Left cardiac atrium (tissue), 4 donors: ENCODE measurements at regions not wholly inside any gene's neighbourhood (a gene's known extent, or its start where the extent isn't known, plus 50 kb on each side); places are given as distances from the start of the nearest gene placed in this dataset.
"Not testable (repeated sequence)": the region's sequence is repeated elsewhere in the genome, so short reads cannot be mapped to it uniquely, and the experiment has no call there.

Experiments used
- ATAC-seq, 2 donors: fragments of 200-7000 bp; cut with Tn5 transposase; one replicate each; pipeline ENCODE4 v1.9.1; 2020; ENCODE audit warnings: mild to moderate bottlenecking in 2 of 2, moderate library complexity in 2 of 2
- DNase-seq: peaks from one replicate; pipeline ENCODE4 v3.0.0-alpha.2; 2020
- intact Hi-C, 2 donors: fragments of 100-400 bp; cut with DNase I; formaldehyde crosslinking; loops; one replicate each; pipeline versions ENCODE4 v1.14.1 to v1.15.1; 2022 to 2023
- donor health status: DM: no; HTN: yes; CAD: no.
- donor health status: DM: no; HTN: yes; CAD: no; lungs with severe emphysema.
- donor health status: DM: yes; HTN: yes; CAD: no.
- donor health status: Dilated cardiomyopathy.

DNA sequence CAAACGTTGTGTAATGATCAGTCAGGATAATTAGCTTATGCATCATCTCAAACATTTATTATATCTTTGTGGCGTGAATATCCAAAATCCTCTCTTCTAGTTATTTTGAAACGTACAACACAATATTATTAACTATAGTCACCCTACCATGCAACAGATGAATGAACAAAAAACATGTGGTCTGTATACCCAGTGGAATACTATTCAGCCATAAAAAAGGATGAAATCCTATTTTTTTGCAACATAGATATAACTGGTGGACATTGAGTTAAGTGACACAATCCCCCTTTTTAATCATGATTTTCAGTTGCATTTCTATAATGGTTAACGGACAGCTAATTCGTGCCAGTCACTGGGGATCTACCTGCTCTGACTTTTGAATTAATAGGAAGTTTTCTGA is 145.6 kb downstream of the SOX1 start:
- no peak for ATAC-seq
- intact Hi-C loops = no loop called here
- DNase-seq = no peak

DNA sequence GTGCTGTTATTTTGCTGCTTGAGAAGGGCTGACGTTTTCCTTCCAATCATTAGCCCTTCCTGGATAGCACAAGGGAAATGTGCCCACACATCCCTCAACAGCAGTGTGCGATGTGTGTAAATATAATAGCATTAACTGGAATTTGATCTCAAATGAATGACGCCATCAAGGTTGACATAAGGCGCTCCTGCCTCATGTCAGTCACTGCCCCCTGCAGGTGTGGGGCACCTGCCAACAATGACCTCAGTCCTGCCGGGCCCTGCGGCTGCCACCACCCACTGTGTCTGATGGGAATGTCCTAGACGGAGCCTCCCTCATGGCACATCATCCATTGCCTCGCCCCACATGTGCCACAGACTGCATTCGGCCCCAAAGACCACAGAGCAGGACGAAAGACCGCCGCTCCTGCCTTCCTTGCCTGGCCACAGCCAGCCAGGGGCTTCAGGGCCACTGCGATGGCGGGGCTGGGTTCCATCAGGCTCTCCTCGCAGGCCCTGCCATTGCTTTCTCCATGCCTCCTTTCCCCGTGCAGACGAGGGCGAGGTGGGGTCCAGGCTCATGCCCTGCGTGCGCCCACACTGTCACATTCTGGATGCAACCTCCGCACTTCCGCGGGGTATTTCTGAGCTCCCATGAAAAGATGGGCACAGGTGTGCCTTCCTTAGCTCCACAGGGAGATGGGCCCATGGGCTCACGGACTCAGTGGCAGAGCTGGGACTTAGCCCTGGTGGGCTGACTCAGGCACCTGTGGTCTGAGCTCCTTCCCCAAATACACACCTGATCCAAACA is 146.7 kb downstream of the SOX1 start:
- intact Hi-C loops = no loop called here
- no peak for ATAC-seq

DNA sequence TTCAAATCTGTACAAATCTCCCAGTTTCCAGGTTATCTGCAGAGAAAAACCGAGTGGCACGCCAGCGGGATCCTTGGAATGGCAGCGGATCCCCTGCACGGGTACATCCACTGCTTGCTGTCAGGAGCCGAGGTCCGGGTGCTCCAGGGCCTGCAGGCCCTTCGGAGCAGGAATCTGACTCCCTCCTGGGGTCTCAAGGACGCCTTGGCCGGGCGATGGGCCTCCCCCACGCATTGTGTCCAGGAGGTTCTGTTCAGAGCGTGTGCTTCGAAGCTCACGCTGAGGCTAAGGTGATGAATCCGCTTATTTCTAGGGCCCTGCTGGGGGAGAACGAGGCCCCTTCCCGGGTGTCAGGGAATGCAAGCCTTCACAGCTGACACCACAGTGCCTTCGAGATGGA is 148.9 kb downstream of the SOX1 start:
- no peak for ATAC-seq
- intact Hi-C loops = no loop called here

More for the DNA sequence above, 146.7 kb downstream of the SOX1 start:
- DNase-seq = no peak

DNA sequence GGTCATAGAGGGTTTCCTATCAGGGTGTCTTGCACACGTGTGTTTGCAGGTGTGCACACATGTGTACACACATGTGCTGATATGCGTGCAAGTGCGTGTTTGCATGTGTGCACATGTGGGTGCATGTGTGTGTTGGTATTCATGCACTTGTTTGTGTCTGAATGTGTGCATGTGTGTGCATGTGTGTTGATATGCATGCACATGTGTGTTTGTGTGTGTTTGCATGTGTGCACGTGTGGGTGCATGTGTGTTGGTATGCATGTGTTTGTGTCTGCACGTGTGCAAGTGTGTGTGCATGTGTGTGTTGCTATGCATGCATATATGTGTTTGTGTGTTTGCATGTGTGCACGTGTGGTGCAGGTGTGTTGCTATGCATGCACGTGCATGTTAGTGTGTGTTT is 150.5 kb downstream of the SOX1 start:
- DNase-seq = no peak
- intact Hi-C loops = no loop called here
- no peak for ATAC-seq

More for the DNA sequence above, 148.9 kb downstream of the SOX1 start:
- no peak for DNase-seq

DNA sequence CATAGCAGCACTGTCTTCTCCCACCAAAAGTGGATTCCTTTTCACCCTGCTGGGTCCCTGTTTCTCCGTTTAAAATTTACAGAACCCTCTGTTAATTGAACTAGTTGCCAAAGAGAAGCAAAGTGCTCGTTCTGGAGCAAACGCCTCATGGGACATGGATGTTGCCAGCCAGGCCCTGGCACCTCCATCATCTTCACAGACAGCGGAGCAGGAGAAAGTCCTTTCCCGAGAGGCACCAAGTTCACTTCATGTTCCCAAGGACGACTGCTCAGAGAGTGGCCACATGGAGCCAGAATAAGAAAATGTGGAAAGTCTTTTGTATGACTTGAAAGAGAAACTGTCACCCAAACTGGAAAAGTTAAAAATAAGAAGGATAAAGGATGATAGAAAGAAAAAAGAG is 151.5 kb downstream of the SOX1 start:
- no peak for DNase-seq
- intact Hi-C loops = no loop called here
- peak in 1 of 2 donors; percentile 72 for ATAC-seq

DNA sequence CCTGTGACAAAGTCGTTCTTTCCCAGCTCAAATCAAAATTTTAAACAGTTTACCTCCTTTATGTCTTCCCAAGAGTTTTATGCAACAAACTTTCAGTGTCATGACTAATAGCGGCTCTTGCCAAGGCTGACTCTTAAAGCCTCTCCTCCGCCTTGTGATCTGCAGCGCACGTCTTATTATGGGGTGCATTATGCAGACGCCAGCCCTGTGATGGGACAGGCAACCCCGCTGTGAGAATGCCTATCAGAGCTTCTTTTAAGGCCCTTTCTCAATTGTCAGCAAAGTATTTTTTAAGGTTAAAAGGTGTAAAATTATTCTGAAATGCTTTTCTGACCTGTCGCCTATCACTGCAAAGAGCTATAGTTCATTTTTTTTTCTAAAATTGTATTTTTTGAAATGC is 152.8 kb downstream of the SOX1 start:
- ATAC-seq = no peak
- intact Hi-C loops = no loop called here
- DNase-seq = no peak

DNA sequence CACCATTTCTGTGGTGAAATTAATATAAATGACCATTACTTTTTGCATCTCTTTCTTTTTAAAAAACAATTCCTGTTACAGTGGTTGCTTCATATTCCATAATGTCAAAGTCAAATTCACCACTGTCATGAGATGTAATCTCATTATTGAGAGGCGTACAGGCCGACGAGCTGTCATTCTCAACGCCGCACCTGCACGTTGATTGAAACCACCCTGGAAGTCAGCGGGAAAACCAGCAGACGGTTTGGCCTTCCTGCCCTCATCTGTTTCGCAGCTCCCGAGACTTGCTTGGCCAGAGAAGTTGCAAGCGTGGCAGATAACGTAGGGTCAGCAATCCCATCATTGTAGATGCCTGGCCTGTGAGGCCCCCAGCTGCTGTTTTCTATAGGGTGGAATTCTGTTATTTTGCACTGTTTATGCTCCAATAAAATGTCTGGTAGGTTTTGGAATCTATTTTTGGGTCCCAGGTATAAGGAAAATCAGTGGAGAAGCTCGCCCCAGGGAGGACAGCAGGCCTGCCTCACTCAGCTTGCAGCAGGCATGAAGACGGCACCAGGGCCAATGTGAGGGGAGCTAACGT is 153.4 kb downstream of the SOX1 start:
- ATAC-seq (no peak), DNase-seq (no peak)
- intact Hi-C loops = no loop called here

DNA sequence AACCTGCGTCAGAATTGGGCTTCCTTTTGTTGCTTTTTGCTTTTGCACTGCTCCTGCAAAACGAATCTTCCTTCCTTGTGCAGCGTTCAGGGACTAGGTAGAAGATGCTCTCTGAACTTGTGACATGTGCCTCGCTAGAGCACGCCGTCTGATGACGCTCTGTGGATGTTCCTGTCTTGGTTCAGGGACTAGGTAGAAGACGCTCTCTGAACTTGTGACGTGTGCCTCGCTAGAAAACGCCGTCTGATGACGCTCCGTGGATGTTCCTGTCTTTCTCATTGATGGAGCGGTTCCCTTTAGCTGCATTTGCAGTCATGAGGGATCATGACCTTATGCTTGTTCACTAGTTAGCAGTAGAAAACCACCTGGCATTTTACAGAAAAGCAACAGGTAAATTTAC is 154.0 kb downstream of the SOX1 start:
- DNase-seq (no peak), ATAC-seq (no peak)
- intact Hi-C loops = no loop called here

DNA sequence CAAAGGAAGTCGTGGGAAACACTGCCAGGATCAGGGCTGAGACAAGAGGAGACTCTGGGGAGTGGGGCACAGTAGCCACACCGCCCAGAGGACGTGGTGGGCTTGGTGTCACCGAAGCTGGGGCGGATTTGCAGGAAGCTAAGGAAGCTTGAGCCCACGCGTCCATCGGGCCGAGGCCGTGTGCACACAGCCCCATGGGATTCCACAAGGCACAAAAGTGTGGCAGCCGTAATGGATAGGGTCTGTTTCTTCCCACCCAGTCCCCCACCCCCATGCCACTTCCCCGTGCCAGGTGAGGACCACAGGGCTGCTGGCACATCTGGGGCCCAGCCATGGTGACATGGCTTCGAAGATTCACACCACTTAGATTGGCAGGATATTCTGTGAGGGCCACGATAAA is 153.2 kb upstream of the SPACA7 start:
- DNase-seq (no peak), ATAC-seq (no peak)
- intact Hi-C loops = no loop called here

DNA sequence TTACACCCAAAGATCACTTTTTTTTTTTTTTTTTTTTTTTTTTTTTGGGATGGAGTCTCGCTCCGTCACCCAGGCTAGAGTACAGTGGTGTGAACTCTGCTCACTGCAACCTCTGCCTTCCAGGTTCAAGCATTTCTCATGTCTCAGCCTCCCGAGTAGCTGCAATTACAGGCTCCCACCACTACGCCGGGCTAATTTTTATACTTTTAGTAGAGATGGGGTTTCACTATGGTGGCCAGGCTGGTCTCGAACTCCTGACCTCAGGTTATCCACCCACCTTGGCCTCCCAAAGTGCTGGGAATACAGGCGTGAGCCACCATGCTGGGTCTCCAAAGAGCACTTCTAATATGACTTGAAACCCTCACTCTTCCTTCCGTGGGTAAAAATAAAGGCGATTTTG is 152.2 kb upstream of the SPACA7 start:
- DNase-seq, ATAC-seq, intact Hi-C loops: not testable (repeated sequence)

DNA sequence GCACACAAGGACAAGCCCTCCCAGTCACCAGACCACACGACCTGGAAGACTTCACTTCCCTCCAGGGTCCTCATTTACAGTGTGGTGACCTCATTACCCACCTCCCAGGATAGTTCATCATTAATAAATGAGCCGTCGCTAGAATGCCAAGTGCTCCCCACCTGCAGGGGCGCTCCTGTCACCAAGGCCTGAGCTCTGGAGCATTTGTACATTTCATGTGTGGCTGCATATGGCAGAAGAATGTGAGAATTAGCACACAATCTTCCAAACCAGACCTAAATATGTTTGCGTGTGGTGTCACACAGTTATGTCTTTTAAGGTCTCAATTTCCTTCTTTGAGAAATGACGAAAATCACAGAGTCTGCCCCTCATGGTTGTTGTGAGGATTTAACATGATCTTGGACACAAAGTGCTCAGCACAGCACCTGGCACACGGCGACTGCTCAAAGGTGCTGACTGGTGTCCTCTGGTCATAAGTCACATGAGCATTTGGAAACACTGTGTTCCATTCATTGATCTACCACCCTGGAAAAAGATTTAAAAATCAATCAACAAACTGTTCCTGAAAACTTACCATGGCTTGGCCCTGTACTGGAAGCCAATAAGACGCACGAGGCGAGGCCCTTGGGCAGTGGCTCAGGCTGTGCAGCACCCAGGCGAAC is 150.6 kb upstream of the SPACA7 start:
- no peak for DNase-seq
- ATAC-seq = no peak
- intact Hi-C loops = no loop called here

DNA sequence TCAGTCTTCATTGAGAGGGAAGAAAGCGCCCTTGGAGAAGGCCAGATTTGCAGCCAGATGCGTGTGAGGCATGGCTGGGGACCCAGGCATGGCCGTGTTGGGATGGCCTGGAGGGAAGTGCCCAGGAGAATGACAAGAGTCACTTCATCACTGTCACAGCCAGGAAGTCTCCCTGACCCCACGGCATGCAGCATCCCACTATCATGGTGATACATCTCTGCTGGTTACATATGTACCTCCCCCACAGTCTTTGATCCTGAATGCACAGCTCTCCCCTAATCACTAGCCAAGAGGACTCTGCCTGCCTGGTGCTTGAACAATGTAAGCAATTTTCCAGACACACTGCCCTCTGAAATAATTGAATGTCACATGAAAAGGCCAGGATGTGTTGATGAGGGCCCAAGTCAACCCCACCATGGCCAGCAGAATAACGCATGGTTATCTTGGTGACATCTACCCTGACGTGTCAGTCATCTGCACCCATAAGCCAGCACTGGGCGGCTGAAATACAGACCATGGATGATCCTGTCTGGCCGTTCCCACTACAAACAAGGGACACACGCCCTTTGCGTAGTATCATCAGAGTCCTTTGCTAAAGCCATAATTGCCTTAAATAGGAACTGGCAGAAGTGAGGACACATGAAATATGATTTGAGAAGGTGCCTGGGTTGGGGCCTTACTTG is 149.7 kb upstream of the SPACA7 start:
- DNase-seq = no peak
- intact Hi-C loops = no loop called here
- no peak for ATAC-seq

DNA sequence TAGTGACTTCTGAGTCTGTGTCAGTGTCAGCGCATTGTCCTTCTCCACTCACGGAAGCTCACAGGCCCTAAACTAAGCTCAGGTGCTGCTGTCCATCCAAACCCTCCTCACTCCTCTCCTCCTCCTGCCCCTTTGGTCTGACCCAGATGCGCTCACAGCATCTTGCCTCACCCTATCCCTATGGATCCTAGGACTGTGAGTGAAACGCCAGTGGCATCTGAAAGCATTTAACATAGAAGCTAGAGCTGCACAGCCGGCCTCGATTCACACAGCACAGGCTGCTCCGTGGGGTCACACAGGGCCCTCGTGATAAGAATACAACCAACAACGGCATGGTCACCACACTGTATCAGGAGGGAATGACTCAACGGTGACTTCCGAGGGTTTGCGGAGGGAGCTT is 149.1 kb upstream of the SPACA7 start:
- no peak for ATAC-seq

DNA sequence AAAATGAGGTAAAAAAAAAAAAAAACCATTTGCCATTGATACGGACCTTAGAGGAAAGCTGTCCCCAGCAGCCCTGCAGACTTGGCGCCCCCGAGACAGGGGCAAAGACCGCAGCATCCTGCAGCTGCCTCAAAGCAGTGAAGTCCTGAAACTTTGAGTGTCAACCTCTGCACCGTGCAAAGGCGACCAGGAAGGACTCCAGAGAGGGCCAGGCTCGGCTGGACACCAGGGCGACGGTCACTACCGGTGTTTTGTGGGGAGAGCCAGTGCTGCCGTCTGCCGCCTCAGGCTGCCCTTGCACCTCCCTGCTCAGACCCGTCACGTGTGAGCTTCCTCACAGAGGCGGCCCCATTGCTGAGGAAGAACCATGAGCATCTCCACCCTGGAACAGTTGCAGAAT is 146.7 kb upstream of the SPACA7 start:
- ATAC-seq (no peak), DNase-seq (no peak)
- intact Hi-C loops = no loop called here

More for the DNA sequence above, 149.1 kb upstream of the SPACA7 start:
- no peak for DNase-seq
- intact Hi-C loops = no loop called here

DNA sequence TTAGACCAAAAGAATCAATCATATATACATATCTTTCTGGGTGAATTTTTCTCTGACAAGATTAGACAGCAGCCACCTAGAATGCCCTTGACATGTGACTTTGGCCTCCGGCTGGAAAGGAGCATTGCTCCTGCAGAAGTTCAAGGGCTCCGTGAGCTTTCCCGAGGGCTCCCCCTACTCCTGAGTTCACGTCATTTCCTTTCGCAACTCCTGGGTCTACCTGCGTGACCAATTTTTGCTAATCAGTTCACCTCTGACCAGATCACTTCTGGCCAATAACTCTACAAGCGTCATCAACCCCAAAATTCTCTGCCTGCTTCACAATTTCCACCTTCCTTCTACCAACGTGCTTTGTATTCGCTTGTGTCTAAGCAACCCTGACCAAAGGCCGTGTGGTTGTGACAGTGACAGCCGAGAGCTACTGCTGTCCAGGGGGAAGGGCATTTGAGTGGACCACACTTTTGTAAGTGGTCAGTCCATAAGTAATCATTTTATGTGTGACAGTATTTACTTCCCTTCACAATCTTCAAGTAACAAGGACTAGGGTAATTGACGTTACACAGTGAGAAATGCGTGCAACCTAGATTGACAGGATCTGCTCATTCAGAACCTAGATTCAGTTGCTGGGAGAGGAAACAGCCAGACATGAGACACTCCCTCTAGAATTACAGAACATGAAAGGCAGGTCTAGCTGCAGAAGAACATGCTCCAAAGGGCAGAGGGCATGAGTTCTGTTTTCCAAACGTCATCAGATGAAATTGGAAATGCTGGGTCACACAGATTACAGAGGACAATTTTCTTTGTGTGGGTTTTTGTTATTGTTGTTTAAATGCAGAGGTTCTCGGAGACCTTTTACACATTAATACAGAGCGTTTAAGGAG is 145.9 kb upstream of the SPACA7 start:
- no peak for ATAC-seq
- DNase-seq = no peak
- intact Hi-C loops = no loop called here

DNA sequence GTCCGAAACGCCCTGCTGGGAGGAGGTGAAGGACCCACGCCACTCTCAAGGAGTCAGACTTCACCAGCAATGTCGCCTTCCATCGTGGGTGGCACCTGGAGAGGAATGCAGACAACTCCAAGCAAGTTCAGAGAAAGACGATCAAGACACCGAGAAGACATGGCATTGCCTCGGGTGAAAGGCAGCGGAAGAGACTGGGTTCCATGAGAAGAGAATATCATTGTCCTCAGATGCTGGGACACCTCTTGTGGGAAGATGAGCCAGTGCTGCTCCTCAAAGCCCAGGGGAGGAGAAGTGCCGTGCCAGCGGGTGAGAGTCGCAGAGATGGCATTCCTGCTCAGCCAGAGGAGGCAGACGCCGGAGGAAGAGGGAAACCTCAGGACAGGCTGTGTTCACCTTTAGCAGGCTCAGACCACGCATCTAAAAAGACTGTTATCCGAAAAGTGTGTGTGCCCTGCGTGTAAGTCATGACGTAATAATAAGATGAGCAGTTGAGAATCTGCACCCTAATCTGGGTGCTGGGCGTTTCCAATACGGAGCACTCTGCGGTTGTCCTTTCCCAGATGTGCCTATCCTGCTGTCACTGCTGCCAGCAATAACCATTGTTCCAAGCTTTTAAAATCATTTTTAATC is 144.6 kb upstream of the SPACA7 start:
- no peak for DNase-seq
- ATAC-seq = no peak

DNA sequence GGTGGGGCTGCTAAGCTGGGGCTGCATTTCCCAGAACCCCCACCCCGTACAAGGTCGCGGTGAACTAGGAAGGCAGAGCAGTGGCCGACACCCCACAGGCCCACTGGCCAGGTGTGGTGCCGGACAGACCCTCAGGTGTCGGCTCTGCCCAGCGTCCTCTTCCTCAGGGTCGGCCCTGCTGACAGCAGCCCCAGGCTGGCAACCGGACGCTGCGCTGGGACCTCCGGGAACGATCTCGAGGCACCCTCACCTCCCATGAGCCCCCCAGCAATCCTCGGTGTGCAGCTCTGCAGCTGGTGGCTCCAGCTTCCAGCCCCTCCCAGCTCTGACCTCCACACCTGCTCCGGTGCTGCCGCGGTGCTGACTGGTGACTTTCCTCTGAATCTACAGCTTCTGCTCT is 142.9 kb upstream of the SPACA7 start:
- DNase-seq = no peak
- intact Hi-C loops = no loop called here
- no peak for ATAC-seq

More for the DNA sequence above, 144.6 kb upstream of the SPACA7 start:
- intact Hi-C loops = no loop called here

DNA sequence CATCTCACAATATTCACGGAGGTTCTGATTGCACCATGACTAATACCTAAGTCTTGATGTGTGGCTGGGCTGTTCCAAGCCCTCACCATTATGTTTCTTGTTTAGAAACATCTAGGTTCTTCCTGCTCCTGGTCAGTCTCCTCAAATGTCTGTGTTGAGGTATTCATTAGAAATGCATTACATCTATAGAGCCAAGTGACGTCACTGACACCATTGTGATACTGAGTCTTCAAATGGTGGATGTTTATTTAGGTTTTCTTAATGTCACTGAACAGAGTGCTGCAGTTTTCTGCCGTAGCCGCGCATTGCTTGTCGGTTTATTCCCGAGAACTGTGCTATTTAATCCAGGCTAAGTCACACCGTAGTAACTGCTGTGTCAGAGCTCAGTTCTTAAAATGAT is 142.4 kb upstream of the SPACA7 start:
- intact Hi-C loops = no loop called here
- ATAC-seq (no peak), DNase-seq (no peak)
